Caco-2 (cell line): ENCODE measurements at regions not wholly inside any gene's neighbourhood (a gene's known extent, or its start where the extent isn't known, plus 50 kb on each side); places are given as distances from the start of the nearest gene placed in this dataset.

ENCODE experiments used
- BruUV-seq: library from RNA; stranded (reverse); fragments of 400-500 nt; replicated peaks from 2 replicates; lab custom pipeline; 2021; lab: Mats Ljungman, UMichigan
- CTCF ChIA-PET: fragments of 300-600 bp; sonication (Branson Sonifier 250); formaldehyde crosslinking; loops from one replicate; lab custom pipeline; 2022; ENCODE audit warnings: antibody characterized with exemption; lab: Charles Lee
- POLR2A ChIA-PET: fragments of 300-600 bp; sonication (Branson Sonifier 250); formaldehyde crosslinking; loops from one replicate; lab custom pipeline; 2022; ENCODE audit warnings: antibody characterized with exemption; lab: Charles Lee
- DNase-seq, 2 experiments: peaks; one replicate each; pipeline versions ENCODE4 v3.0.0 to v3.0.0-alpha.2; 2020 to 2022
- H3K27me3 ChIP-seq: replicated peaks from 2 replicates; pipeline ENCODE4 v1.6.0; 2011; ENCODE audit warnings: low read length; ENCODE audit not compliant: control insufficient read depth, insufficient read depth
- H3K36me3 ChIP-seq: 2 replicates; pipeline ENCODE4 v1.5.1; 2011; ENCODE audit warnings: low read length; ENCODE audit not compliant: control insufficient read depth, insufficient read depth
- H3K4me1 ChIP-seq: fragments of 250-450 bp; sonication (Bioruptor Pico); 2 replicates; pipeline ENCODE4 v1.5.1; 2020; ENCODE audit warnings: mild to moderate bottlenecking
- H3K4me3 ChIP-seq: 2 replicates; pipeline ENCODE4 v1.5.1; 2011; ENCODE audit warnings: low read depth, mild to moderate bottlenecking, control low read depth, low read length
- H3K9me3 ChIP-seq: fragments of 250-450 bp; sonication (Bioruptor Pico); 2 replicates; pipeline ENCODE4 v1.5.1; 2020; ENCODE audit warnings: mild to moderate bottlenecking, moderate library complexity
- H3K27ac Mint-ChIP-seq: one replicate; pipeline ENCODE4 v1.8.0; 2022; ENCODE audit warnings: mixed read lengths; ENCODE audit not compliant: unreplicated experiment
- H3K27me3 Mint-ChIP-seq: one replicate; pipeline ENCODE4 v1.8.0; 2022; ENCODE audit warnings: mixed read lengths; ENCODE audit not compliant: insufficient read depth, unreplicated experiment
- H3K36me3 Mint-ChIP-seq: one replicate; pipeline ENCODE4 v1.8.0; 2022; ENCODE audit warnings: mild to moderate bottlenecking, mixed read lengths; ENCODE audit not compliant: insufficient read depth, unreplicated experiment
- H3K4me1 Mint-ChIP-seq: one replicate; pipeline ENCODE4 v1.8.0; 2022; ENCODE audit warnings: low read depth, mixed read lengths; ENCODE audit not compliant: unreplicated experiment
- H3K4me3 Mint-ChIP-seq: one replicate; pipeline ENCODE4 v1.8.0; 2022; ENCODE audit warnings: mild to moderate bottlenecking, moderate library complexity, mixed read lengths; ENCODE audit not compliant: unreplicated experiment
- H3K9me3 Mint-ChIP-seq: one replicate; pipeline ENCODE4 v1.8.0; 2022; ENCODE audit warnings: mixed read lengths; ENCODE audit not compliant: unreplicated experiment
- intact Hi-C: fragments of 100-400 bp; cut with micrococcal nuclease; formaldehyde crosslinking; loops from one replicate; pipeline ENCODE4 v1.10.0; 2022; ENCODE audit not compliant: unreplicated experiment
- TF ChIP-seq, protein P1 (sequence below), 2 experiments: fragments of 200-600 bp in 1 of 2; IDR thresholded peaks; 1 replicate in 1 of 2; 2 replicates in 1 of 2; pipeline versions ENCODE4 v1.5.1 to v1.8.0; 2011 to 2022; ENCODE audit warnings: antibody characterized with exemption in 1 of 2, control low read depth in 1 of 2, inconsistent platforms in 1 of 2, low read depth in 1 of 2, low read length in 1 of 2, mild to moderate bottlenecking in 1 of 2, moderate library complexity in 1 of 2; ENCODE audit not compliant: insufficient read depth in 1 of 2, severe bottlenecking in 1 of 2, unreplicated experiment in 1 of 2

DNA sequence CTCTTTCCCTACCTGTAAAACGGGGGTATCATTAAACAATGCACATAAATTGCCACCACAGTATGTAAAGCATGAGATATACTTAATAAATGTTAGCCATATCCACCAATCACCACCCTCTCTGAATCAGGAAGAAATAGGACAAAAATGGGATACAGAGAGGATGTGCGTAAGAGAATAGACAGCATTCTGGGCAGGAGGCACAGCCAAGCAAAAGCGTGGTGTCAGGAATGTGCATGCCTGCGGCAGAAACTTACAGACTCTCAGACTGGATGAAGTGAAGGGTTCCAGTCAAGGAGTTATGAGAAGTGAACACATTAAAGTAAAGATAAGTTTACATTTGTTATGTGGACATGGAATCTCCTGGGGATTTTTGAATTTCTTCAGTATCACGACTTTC lies 121.7 kb upstream of the MDM1 start:
- CTCF ChIA-PET, result no interaction called here
- H3K4me1 Mint-ChIP-seq, result peaks cover 6% of the 10 kb centered on the region
- H3K27me3 ChIP-seq, result no peaks in the 10 kb centered on the region
- H3K27ac Mint-ChIP-seq, result no peak overlapping the region
- POLR2A ChIA-PET, result no interaction called here
- TF ChIP-seq, protein P1, sequence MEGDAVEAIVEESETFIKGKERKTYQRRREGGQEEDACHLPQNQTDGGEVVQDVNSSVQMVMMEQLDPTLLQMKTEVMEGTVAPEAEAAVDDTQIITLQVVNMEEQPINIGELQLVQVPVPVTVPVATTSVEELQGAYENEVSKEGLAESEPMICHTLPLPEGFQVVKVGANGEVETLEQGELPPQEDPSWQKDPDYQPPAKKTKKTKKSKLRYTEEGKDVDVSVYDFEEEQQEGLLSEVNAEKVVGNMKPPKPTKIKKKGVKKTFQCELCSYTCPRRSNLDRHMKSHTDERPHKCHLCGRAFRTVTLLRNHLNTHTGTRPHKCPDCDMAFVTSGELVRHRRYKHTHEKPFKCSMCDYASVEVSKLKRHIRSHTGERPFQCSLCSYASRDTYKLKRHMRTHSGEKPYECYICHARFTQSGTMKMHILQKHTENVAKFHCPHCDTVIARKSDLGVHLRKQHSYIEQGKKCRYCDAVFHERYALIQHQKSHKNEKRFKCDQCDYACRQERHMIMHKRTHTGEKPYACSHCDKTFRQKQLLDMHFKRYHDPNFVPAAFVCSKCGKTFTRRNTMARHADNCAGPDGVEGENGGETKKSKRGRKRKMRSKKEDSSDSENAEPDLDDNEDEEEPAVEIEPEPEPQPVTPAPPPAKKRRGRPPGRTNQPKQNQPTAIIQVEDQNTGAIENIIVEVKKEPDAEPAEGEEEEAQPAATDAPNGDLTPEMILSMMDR (IDR thresholded peaks at IDR 0.05; ENCODE audit: insufficient read depth in 1 of 2, low read depth in 1 of 2, low read length in 1 of 2, severe bottlenecking in 1 of 2, unreplicated experiment in 1 of 2), result no peak
- BruUV-seq, result no TSS peak
- no peak for DNase-seq
- H3K36me3 Mint-ChIP-seq, result no peaks in the 10 kb centered on the region
- H3K27me3 Mint-ChIP-seq, result no peaks in the 10 kb centered on the region
- H3K9me3 ChIP-seq, result no peaks in the 10 kb centered on the region
- peaks cover 8% of the 10 kb centered on the region for H3K9me3 Mint-ChIP-seq
- no peaks in the 10 kb centered on the region for H3K36me3 ChIP-seq
- no peaks in the 10 kb centered on the region for H3K4me1 ChIP-seq
- H3K4me3 Mint-ChIP-seq, result no peak overlapping the region
- intact Hi-C loops, result no loop called here
- H3K4me3 ChIP-seq, result no peak overlapping the region

DNA sequence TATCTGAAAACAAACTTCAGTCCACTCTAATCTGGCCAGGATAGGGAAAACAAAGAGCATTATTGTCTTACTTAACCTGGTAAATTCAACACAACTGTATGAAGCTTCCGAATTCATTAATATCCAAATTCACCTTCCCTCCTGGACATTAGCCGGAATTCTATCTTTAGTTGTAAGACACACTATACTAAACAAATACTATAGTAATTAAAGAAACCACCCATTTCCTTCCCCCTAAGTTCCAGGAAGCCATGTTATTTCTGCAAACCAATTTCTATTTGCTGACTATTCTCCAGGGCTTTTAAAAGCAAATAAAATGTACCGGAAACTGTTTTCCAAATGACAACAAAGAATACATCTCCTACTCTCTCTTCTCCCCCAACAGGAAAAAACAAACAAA lies 122.7 kb upstream of the MDM1 start:
- no peaks in the 10 kb centered on the region for H3K9me3 Mint-ChIP-seq
- Histone ChIP-seq H3K4me3 (no peak overlapping the region), H3K36me3 (no peaks in the 10 kb centered on the region), H3K4me1 (no peaks in the 10 kb centered on the region), H3K9me3 (no peaks in the 10 kb centered on the region), H3K27me3 (no peaks in the 10 kb centered on the region)
- no peaks in the 10 kb centered on the region for H3K27me3 Mint-ChIP-seq
- H3K27ac Mint-ChIP-seq, result no peak overlapping the region
- BruUV-seq, result no TSS peak
- no peaks in the 10 kb centered on the region for H3K36me3 Mint-ChIP-seq
- ChIA-PET CTCF (no interaction called here), POLR2A (no interaction called here)
- no peak overlapping the region for H3K4me3 Mint-ChIP-seq
- TF ChIP-seq, protein P1 (IDR thresholded peaks at IDR 0.05; ENCODE audit: insufficient read depth in 1 of 2, low read depth in 1 of 2, low read length in 1 of 2, severe bottlenecking in 1 of 2, unreplicated experiment in 1 of 2), result no peak
- peaks cover 6% of the 10 kb centered on the region for H3K4me1 Mint-ChIP-seq
- no peak for DNase-seq
- intact Hi-C loops, result no loop called here

DNA sequence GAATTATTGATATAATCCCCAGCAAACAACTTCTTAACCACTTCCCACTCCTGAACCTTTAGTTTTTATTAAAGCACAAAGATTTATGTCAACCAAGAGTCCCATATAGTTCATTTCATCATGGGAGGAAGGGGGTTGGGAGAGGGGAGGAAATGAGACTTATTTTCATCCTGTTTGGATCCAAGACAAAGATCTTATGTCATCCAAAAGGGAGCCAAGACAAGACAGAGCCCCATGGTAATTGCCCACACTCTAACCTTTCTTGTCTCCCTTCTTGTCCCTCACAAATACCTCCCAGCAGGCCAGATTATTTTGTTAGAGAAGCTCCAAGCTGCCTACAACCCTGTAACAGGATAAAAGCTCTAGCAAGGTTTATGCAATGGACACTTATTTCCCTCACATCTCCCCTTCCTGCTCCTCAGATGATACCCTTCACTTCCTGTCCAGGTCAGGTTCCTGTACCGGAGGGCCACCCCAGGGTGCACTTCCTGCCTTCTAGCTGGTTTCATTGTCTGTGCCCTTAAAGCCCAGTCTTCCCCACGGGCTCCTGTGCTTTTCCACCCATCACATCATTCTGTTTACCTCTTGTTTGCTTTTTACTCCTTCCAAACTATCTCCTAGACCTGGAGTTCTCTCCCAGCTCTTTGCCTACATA lies 123.7 kb upstream of the MDM1 start:
- H3K36me3 ChIP-seq, result no peaks in the 10 kb centered on the region
- Mint-ChIP-seq H3K9me3 (no peaks in the 10 kb centered on the region), H3K27me3 (no peaks in the 10 kb centered on the region), H3K4me3 (no peak overlapping the region), H3K36me3 (no peaks in the 10 kb centered on the region), H3K27ac (no peak overlapping the region), H3K4me1 (peaks cover 6% of the 10 kb centered on the region)
- TF ChIP-seq, protein P1 (IDR thresholded peaks at IDR 0.05; ENCODE audit: insufficient read depth in 1 of 2, low read depth in 1 of 2, low read length in 1 of 2, severe bottlenecking in 1 of 2, unreplicated experiment in 1 of 2), result no peak
- ChIA-PET CTCF (no interaction called here), POLR2A (no interaction called here)
- no peak overlapping the region for H3K4me3 ChIP-seq
- intact Hi-C loops, result no loop called here
- no peaks in the 10 kb centered on the region for H3K4me1 ChIP-seq
- BruUV-seq, result no TSS peak
- no peak for DNase-seq
- no peaks in the 10 kb centered on the region for H3K9me3 ChIP-seq
- H3K27me3 ChIP-seq, result no peaks in the 10 kb centered on the region
